G401.6 (cell line): ENCODE measurements at regions not wholly inside any gene's neighbourhood (a gene's known extent, or its start where the extent isn't known, plus 50 kb on each side); places are given as distances from the start of the nearest gene placed in this dataset.

Experiments
- FAIRE-seq: peaks from 2 replicates; lab custom pipeline; 2012; peaks lifted over from hg19 to GRCh38; lab: Jason Lieb, UNC

- FAIRE-seq, result no peak
These were observed 58.6 kb downstream of the PHETA1 start for GRCh38 chr12:111310076-111310870.

DNA sequence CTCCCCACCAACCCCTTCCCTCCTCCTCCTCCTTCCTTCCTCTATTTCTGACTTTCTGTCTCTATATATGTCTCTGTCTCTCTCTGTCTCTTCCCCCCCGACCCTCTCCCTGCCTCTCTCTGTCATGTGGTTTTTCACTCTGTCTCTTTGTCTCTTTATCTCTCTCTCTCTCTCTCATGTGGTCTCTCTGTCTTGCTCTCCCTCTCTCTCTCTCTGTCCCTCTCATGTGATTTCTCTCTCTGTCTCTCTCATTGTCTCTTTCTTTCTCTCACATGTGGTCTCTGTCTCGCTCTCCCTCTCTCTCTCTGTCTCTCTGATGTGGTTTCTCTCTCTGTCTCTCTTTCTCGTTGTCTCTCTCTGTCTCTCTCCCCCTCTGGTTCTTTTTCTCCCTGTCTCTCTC lies 59.3 kb downstream of the PHETA1 start:
- FAIRE-seq, result no peak

GRCh38 chr12:111308473-111308872 lies 60.4 kb downstream of the PHETA1 start:
- no peak for FAIRE-seq

- FAIRE-seq, result no peak
These were observed 64.2 kb downstream of the PHETA1 start for GRCh38 chr12:111304642-111305071.

DNA sequence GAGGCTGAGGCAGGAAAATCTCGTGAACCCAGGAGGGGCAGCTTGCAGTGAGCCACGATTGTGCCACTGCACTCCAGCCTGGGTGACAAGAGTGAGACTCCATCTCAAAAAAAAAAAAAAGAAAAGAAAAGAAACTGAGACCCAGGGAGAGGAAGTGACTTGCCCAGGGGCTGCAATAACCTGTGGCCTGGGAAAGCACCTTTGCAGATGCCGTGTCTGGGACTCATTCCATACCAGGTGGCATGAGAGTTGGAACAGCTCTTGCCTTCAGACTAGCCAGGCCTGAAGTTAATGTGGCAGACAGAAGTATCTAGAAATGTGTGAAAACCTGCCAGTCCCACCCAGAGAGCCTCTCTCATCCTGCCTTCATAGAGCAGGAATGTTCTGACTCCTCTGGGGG lies 65.4 kb downstream of the PHETA1 start:
- FAIRE-seq, result no peak

DNA sequence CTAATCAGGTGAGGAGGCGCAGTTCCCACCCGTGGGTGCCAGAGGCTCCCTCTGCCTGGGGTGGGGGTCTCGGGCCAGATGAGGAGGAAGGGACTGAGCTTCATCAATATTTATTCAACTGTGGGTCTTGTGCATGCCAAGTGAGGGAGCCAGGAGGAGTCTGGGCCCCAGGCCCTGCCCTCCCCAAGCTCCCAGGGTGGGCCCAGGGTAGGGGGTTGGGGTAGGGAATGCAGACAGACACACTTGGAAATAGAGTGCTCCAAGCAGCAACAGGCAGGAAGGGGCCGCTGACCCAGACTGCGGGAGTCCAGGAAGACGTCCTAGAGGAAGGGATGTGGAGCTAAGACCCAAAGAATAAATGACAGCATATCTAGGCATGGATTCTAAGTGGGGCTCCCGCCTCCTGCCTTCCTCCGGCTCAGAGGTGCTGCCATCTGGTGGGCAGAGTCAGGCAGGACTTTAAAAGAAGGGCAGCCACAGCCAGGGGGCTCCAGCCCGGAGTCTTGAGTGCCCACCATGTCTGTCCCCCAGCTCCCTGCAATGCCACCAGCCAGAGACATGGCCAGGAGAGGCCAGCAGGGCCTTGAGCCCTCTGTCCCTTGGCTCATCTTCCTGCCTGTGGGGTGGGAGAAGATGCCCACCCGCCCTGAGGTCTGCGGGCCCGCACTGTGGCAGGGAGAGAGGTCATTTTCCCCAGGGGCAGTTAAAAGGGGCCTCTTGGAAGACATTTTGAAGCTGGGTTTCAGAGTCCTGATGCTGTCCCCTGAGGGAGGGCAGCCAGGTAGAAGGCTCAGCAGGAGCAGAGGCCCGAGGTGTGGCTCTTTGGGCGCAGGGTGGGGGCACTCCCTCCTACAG lies 70.1 kb downstream of the PHETA1 start:
- FAIRE-seq, result no peak

DNA sequence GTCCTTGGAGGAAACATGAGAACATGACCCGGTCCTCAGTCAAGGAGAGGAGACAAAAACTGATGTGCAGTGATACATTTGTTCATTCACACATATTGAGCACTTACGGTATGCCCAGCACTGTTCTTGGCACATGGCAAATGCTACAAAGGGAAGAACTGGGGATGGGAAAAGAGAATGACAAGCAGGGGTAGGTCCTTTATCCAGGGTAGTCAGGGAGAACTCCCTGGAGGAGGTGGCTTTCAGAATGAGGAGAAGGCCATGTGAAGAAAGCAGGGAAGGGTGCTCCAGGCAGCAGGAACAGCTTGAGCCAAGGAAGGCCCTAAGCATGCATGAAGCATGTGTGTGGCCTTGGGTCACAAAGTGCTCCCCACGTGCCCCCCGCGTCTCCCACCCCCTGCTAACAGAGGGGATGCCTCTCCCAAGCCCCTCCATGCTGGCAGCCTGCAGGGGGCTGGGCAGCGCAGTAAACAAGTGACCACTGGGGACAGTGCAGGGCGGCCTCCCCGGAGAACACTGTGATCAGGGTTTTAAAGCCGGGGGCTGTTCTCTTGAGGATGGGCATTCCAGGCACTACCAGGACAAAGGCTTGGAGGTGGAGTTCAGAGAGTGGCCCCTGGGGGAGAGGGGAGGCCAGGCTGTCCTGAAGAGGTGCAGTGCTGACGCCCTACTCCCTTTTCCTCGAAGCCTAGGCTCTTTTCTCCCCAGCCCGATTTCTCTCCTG lies 71.0 kb downstream of the PHETA1 start:
- FAIRE-seq, result no peak

DNA sequence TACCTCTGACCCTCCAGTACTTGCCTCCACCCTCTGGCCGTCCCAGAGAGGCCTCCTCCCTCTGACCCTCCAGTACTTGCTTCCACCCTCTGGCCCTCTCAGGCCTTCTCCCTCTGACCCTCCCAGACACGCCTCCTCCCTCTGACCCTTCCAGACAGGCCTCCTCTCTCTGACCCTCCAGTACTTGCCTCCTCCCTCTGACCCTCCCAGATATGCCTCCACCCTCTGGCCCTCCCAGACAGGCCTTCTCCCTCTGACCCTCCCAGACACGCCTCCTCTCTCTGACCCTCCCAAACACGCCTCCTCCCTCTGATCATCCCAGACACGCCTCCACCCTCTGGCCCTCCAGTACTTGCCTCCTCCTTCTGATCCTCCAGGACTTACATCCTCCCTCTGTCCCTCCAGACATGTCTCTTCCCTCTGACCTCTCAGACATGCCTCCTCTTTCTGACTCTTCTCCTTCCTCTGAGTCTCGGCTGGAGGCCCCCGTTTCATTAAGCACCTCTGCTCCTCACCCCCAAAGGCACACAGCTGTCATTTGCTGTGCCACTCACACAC lies 71.9 kb downstream of the PHETA1 start:
- FAIRE-seq, result no peak

GRCh38 chr12:111295176-111295575 lies 73.7 kb downstream of the PHETA1 start:
- FAIRE-seq, result no peak

GRCh38 chr12:111293266-111294009 lies 75.5 kb downstream of the PHETA1 start:
- FAIRE-seq, result no peak

DNA sequence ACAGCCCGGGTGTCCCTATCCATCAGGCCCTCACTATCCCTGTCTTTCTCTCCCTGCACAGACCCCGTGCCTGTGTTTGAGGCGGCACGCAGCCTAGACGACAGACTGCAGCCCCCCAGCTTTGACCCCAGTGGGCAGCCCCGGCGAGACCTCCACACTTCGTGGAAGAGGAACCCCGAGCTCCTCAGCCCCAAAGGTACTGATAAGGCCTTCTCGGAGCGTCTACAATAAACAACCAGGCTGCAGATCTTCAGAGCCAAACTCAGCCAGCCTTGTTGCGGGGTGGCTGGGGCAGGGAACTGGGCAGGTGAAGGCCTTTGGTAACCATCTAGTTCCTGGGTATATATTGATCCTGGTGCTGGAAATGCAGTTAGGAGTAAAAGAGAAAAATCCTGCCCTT lies 77.5 kb downstream of the PHETA1 start:
- no peak for FAIRE-seq

DNA sequence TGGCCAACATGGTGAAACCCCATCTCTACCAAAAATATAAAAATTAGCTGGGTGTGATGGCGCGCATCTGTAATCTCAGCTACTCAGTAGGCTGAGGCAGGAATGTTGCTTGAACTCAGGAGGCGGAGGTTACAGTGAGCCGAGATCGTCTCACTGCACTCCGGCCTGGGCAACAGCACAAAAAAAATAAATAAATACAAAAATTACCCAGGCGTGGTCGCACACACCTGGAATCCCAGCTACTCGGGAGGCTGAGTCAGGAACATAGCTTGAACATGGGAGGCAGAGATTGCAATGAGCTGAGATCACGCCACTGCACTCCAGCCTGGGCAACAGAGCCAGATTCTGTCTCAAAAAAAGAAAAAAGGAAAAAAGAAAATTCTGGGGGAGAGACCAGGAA lies 80.1 kb downstream of the PHETA1 start:
- FAIRE-seq, result no peak

- FAIRE-seq, result no peak
These were observed 81.6 kb downstream of the PHETA1 start for GRCh38 chr12:111287125-111287900.

- FAIRE-seq, result no peak
These were observed 83.7 kb downstream of the PHETA1 start for GRCh38 chr12:111285200-111285599.

GRCh38 chr12:111284709-111285108 lies 84.2 kb downstream of the PHETA1 start:
- no peak for FAIRE-seq

GRCh38 chr12:111283966-111284365 lies 84.9 kb downstream of the PHETA1 start:
- no peak for FAIRE-seq

DNA sequence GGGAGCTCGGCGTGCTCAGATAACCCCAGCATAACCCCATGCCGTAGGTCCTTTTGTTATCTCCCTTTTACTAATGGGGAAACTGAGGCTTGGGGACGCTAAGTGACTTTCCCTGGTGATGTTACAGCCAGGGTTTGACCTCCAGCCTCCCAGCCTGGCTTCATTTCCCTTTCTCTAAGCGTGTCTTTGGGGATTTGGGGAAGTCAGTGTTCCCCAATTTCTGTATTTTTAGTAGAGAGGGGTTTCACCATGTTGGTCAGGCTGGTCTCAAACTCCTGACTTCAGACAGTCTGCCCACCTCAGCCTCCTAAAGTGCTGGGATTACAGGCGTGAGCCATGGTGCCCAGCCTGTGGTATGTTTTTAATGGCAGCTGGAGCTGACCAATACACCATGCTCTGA lies 85.4 kb downstream of the PHETA1 start:
- no peak for FAIRE-seq

DNA sequence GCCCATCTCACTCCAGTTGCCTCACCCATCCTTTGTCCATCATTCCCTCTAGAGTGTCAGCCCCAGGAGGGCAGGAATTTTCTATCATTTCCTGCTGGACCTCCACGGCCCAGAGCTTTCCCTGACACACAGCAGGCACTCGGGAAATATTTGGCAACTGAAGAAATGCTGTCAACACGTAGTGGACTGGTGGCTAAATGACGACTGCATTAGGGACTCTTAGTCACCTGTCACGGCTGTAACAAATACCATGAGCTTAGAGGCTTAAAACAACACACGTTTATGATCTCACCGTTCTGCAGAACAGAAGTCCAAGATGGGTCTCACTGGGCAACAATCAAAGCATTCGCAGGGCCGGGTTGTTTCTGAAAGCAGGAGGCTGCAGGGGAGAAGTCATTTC lies 91.3 kb downstream of the PHETA1 start:
- FAIRE-seq, result no peak

DNA sequence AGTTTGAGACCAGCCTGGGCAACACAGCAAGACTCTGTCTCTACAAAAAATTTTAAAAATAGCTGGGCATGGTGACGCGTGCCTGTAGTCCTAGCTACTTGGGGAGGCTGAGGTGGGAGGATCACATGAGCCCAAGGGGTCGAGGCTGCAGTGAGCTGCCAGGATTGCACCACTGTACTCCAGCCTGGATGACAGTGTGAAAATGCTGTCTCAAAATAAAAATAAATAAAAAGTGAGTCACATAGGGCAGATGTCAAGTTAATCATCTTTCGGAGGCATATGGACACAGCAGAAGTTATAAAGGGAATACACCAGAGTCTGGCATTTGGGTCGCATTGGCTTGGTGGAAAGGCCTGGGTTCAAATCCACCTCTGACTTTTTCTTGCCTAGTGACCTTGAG lies 92.7 kb downstream of the PHETA1 start:
- no peak for FAIRE-seq

- no peak for FAIRE-seq
These were observed 93.6 kb downstream of the PHETA1 start for GRCh38 chr12:111275308-111275707.

DNA sequence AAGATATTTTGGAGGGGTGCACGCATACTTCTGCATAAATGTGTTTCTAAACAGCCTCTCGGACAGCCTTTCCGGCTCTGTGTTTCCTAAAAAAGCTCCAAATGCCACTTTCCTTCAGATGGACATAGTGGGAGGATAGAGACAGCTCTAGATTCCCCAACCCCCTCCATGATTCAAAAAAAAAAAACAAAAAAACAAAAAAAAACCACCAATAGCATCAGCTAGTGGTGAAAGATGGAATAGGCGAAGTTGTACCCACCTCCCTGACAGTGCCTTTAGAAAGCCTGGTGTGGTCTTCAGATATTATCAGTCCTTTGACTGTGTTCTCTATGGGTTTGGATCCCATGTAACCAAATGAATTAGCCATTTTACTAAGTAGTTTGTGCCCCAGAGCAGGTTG lies 94.1 kb downstream of the PHETA1 start:
- peak; percentile 54 for FAIRE-seq
